SU-DHL-6 (cell line): ENCODE measurements at regions not wholly inside any gene's neighbourhood (a gene's known extent, or its start where the extent isn't known, plus 50 kb on each side); places are given as distances from the start of the nearest gene placed in this dataset.

Source experiments
- EZH2phosphoT487 ChIP-seq: fragments of 200-600 bp; sonication (generic), shearing (Covaris generic); conservative IDR thresholded peaks from 2 replicates; pipeline ENCODE4 v1.6.1; 2018; ENCODE audit warnings: mild to moderate bottlenecking, antibody characterized with exemption, low read length, moderate library complexity, mixed read lengths
- TF ChIP-seq, protein P1 (sequence below): fragments of 200-600 bp; sonication (generic); IDR thresholded peaks from one replicate; pipeline ENCODE4 v1.5.1; 2017; ENCODE audit warnings: antibody characterized with exemption, mild to moderate bottlenecking, low read length, moderate library complexity; ENCODE audit not compliant: insufficient read depth, poor library complexity, severe bottlenecking

DNA sequence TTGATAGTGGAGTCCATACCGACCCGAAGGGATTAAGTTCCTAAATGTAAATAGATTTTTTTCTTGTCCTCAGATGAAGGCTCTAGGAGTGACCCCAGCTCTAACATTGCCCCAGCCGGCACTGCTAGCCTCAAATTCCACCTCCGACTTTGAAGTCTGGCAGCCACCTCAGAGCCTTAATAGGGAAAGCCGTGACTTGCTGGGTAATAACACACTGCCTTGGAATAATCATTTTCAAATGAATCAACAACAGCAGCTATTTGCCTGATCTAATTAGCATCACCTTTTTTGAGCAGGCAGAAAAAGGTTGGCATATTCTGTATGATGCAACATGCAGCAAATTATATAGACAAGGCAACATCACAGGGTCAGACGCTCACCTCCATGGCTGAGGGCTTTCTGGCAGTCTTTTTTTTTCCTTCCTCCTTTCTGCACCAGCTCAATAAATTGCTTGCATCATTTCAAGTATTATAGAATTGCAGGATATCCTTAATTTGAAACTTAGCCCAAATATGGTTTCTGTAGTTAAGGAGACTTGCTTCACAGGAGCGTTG, 276.5 kb upstream of the ATP5MC3 start:
- TF ChIP-seq, protein P1, sequence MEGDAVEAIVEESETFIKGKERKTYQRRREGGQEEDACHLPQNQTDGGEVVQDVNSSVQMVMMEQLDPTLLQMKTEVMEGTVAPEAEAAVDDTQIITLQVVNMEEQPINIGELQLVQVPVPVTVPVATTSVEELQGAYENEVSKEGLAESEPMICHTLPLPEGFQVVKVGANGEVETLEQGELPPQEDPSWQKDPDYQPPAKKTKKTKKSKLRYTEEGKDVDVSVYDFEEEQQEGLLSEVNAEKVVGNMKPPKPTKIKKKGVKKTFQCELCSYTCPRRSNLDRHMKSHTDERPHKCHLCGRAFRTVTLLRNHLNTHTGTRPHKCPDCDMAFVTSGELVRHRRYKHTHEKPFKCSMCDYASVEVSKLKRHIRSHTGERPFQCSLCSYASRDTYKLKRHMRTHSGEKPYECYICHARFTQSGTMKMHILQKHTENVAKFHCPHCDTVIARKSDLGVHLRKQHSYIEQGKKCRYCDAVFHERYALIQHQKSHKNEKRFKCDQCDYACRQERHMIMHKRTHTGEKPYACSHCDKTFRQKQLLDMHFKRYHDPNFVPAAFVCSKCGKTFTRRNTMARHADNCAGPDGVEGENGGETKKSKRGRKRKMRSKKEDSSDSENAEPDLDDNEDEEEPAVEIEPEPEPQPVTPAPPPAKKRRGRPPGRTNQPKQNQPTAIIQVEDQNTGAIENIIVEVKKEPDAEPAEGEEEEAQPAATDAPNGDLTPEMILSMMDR = no peak
- no peak for TF ChIP-seq EZH2phosphoT487
